Transverse colon (tissue), 4 donors: ENCODE measurements at regions not wholly inside any gene's neighbourhood (a gene's known extent, or its start where the extent isn't known, plus 50 kb on each side); places are given as distances from the start of the nearest gene placed in this dataset.

Source experiments
- DNase-seq: peaks from one replicate; pipeline ENCODE4 v3.0.0-alpha.2; 2019
- H3K27ac ChIP-seq, 4 donors: fragments of 200-600 bp; sonication (generic); 2 replicates each; pipeline ENCODE4 v1.5.1; 2016 to 2018; ENCODE audit warnings: inconsistent platforms in 4 of 4
- H3K27me3 ChIP-seq: fragments of 200-600 bp; sonication (generic); 2 replicates; pipeline ENCODE4 v1.5.1; 2017; ENCODE audit warnings: inconsistent platforms
- H3K36me3 ChIP-seq, 4 donors: fragments of 200-600 bp; sonication (generic); 2 replicates each; pipeline ENCODE4 v1.5.1; 2017 to 2019; ENCODE audit warnings: inconsistent platforms in 4 of 4
- H3K4me1 ChIP-seq, 4 donors: fragments of 200-600 bp; sonication (generic); 2 replicates each; pipeline ENCODE4 v1.5.1; 2017 to 2020; ENCODE audit warnings: inconsistent platforms in 4 of 4
- H3K4me3 ChIP-seq, 4 donors: fragments of 200-600 bp; sonication (generic); 1 replicate in 1 of 4; 2 replicates in 3 of 4; pipeline versions ENCODE4 v1.5.1 to v1.6.1; 2017 to 2019; ENCODE audit warnings: inconsistent platforms in 4 of 4
- H3K9me3 ChIP-seq, 2 donors: fragments of 200-600 bp; sonication (generic); 2 replicates each; pipeline ENCODE4 v1.5.1; 2017 to 2019; ENCODE audit warnings: inconsistent platforms in 2 of 2
- CTCF ChIP-seq, 5 experiments: fragments of 200-600 bp in 3 of 5; fragments of 450-650 bp in 2 of 5; sonication (generic) in 3 of 5; IDR thresholded peaks; 1 replicate in 2 of 5; 2 replicates in 3 of 5; pipeline ENCODE4 v1.5.1; 2016 to 2017; ENCODE audit warnings: antibody characterized with exemption in 5 of 5, inconsistent platforms in 3 of 5, mild to moderate bottlenecking in 2 of 5, moderate library complexity in 1 of 5
- EP300 ChIP-seq: sonication (generic); formaldehyde crosslinking; IDR thresholded peaks from one replicate; pipeline ENCODE4 v1.6.1; 2017; ENCODE audit warnings: antibody characterized with exemption, low read depth
- POLR2A ChIP-seq: fragments of 450-650 bp; IDR thresholded peaks from one replicate; pipeline ENCODE4 v1.6.1; 2016; ENCODE audit warnings: antibody characterized with exemption, mild to moderate bottlenecking, moderate library complexity
- POLR2AphosphoS5 ChIP-seq, 3 donors: sonication (generic); formaldehyde crosslinking; IDR thresholded peaks; one replicate each; pipeline ENCODE4 v1.6.1; 2016; ENCODE audit warnings: antibody characterized with exemption in 3 of 3
- WGBS, 2 donors: methylation state at CpG; one replicate each; pipeline ENCODE4 v1.1.5; 2018; ENCODE audit warnings: low coverage in 1 of 2; 5-methylcytosine and 5-hydroxymethylcytosine counted together
- in situ Hi-C, 4 donors: fragments of 200-750 bp; cut with MboI; loops; one replicate each; pipeline versions ENCODE4 v1.15.0 to v1.15.1; 2017; ENCODE audit warnings: low sequenced_read_pairs in 3 of 4, low pct_ligation_motif_present in 1 of 4, low pct_unique_long_range_greater_than_20kb in 1 of 4
- intact Hi-C: fragments of 100-400 bp; cut with DNase I; formaldehyde crosslinking; loops from one replicate; pipeline ENCODE4 v1.15.1; 2023; ENCODE audit warnings: low total_unique reads

DNA sequence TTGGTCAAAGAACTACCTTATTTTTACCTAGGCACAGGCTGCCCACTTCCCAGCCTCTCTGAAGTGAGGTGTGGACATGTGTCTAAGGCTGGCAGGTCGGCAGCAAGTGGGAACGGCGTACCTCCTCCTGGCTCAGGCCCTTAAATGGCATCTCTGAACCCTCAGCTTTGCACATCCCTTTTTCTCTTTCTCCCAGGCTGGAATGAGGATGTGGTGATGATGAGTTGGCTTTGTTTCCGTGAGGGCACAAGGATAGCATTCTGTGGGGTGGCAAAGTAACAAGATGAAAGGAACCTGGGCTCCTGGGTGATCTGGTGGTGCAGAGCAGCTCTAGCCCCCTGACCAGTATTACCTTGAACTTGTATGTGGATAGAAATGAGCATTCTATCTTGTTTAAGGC is 196.8 kb downstream of the REEP3 start:
- WGBS, 2 donors, result 90 to 96% methylated on average over 3 to 4 of the region's 4 CpGs

DNA sequence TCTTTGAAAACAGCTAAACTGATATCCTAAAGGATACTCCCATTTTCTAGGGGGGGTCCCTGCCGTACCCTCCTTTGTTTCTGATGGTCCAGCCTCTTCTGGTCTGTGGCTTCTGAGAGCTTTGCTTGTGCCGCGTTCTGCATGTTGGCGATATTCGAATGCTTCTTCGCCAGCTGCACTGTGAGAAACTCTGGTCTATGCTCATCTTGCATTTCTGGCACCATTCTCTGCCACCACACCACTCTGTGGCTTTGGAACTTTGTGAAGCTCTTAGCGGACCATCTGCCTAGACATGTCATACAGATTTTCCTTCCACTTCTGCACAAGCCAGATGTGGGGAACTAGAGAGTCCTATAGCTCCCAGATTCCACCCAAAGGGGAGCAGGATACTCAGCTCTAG is 197.2 kb downstream of the REEP3 start:
- H3K36me3 ChIP-seq, result no peaks in the 10 kb centered on the region
- no peak overlapping the region for H3K27ac ChIP-seq
- in situ Hi-C loops, result loop anchor here (5.0 to 25.0 kb wide), 3 partner anchors 84 to 506 kb away; no protein-coding TSS in a partner anchor
- intact Hi-C loops, result loop anchor here (5.0 kb wide), 2 partner anchors 251 to 546 kb away; partner anchors contain the start of gene JMJD1C
- TF ChIP-seq EP300 (no peak), CTCF (IDR thresholded peaks at IDR 0.05) (no peak), POLR2A (no peak), POLR2AphosphoS5 (IDR thresholded peaks at IDR 0.05) (no peak)
- H3K4me3 ChIP-seq, result no peak overlapping the region
- no peak for DNase-seq
- no peaks in the 10 kb centered on the region for H3K27me3 ChIP-seq
- no peaks in the 10 kb centered on the region for H3K9me3 ChIP-seq
- 85 to 97% methylated on average over 6 to 7 of the region's 7 CpGs for WGBS, 2 donors
- peaks cover 4 to 35% (median 8%) of the 10 kb centered on the region in 4 donors for H3K4me1 ChIP-seq

More for the DNA sequence above, 196.8 kb downstream of the REEP3 start:
- TF ChIP-seq CTCF (IDR thresholded peaks at IDR 0.05) (no peak), EP300 (no peak), POLR2A (no peak), POLR2AphosphoS5 (IDR thresholded peaks at IDR 0.05) (no peak)
- DNase-seq, result no peak
- Histone ChIP-seq H3K27ac (no peak overlapping the region), H3K27me3 (no peaks in the 10 kb centered on the region), H3K4me1 (peaks cover 8 to 40% (median 12%) of the 10 kb centered on the region in 4 donors), H3K4me3 (no peak overlapping the region), H3K36me3 (no peaks in the 10 kb centered on the region), H3K9me3 (no peaks in the 10 kb centered on the region)
- in situ Hi-C loops (loop anchor here (5.0 to 25.0 kb wide), 3 partner anchors 83 to 506 kb away; no protein-coding TSS in a partner anchor), intact Hi-C loops (loop anchor here (5.0 kb wide), 2 partner anchors 251 to 546 kb away; partner anchors contain the start of gene JMJD1C)

DNA sequence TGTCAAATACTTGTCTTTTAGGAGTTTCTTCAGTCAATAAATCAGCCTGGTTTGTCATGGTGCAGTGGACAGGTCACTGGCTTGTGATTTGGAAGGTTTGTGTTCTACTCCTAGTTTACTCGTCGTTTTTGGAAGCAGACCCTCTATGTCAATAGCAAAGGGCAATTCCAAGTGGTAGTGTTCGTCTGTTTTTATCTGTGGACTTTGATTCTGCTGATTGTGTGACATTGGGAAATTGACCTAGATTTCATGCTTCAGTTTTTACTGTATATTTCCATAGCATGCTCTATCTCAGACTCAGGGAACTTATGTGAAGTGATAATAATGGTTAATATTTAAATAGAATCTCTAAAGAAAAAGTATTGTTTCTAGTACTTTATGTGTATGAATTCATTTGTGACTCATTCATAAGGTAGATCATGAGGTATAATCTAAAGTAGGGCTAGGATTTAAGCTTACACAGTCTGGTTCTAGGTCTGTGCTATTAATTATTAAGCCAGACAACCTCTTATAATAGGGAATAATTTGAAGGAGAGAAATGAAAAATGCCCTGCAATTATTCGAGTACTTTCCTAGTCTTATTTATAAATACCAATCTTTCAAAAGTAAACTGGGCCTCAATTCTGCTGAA is 198.1 kb downstream of the REEP3 start:
- Histone ChIP-seq H3K4me3 (no peak overlapping the region), H3K27me3 (no peaks in the 10 kb centered on the region), H3K36me3 (no peaks in the 10 kb centered on the region), H3K27ac (no peak overlapping the region), H3K9me3 (no peaks in the 10 kb centered on the region), H3K4me1 (peaks cover 0 to 27% (median under 1%) of the 10 kb centered on the region in 4 donors)
- WGBS, 2 donors, result 45 to 51% methylated on average over 4 of the region's 4 CpGs
- intact Hi-C loops, result loop anchor here (5.0 kb wide), 2 partner anchors 252 to 547 kb away; partner anchors contain the start of gene JMJD1C
- TF ChIP-seq EP300, result no peak
- TF ChIP-seq CTCF (IDR thresholded peaks at IDR 0.05), result no peak
- no peak for TF ChIP-seq POLR2AphosphoS5 (IDR thresholded peaks at IDR 0.05)
- TF ChIP-seq POLR2A, result no peak
- in situ Hi-C loops, result loop anchor here (5.0 to 25.0 kb wide), 3 partner anchors 85 to 507 kb away; no protein-coding TSS in a partner anchor
- no peak for DNase-seq

DNA sequence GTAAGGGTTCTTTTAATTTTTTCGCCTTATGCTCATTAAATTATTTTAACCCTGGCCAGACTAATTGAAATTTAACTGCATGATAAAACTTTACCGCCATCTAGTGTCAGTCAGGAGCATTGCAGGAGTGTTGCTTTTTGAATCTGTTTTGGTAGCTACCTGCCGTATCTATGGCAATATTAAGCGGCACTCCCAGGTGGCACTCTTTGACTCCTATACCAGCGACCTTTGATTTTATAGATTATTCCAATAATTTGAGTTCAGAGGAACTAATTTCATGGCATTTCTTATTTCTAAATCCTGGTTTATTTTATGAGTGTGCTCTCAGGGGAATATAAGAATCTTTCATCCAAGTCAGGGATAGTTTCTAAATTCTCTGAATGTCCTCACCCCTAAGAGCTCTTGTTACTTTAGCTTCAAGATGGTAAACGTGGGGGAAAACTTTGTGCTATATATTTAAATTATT is 198.9 kb downstream of the REEP3 start:
- Histone ChIP-seq H3K27me3 (no peaks in the 10 kb centered on the region), H3K36me3 (no peaks in the 10 kb centered on the region), H3K27ac (peak overlapping the region in 1 of 4 donors; percentile 65), H3K4me3 (no peak overlapping the region), H3K4me1 (peaks cover 0 to 27% (median 0%) of the 10 kb centered on the region in 4 donors), H3K9me3 (no peaks in the 10 kb centered on the region)
- 1% methylated on average over 6 of the region's 6 CpGs for WGBS, 2 donors
- in situ Hi-C loops, result loop anchor here in 3 of 4 donors (5.0 to 25.0 kb wide), 2 partner anchors 508 to 553 kb away; no protein-coding TSS in a partner anchor
- peak; percentile 56 for DNase-seq
- TF ChIP-seq POLR2AphosphoS5 (IDR thresholded peaks at IDR 0.05), result no peak
- no peak for TF ChIP-seq POLR2A
- peak; percentile 94 to 99 (median 98) for TF ChIP-seq CTCF (IDR thresholded peaks at IDR 0.05)
- intact Hi-C loops, result no loop called here
